Urinary bladder (tissue), 3 donors: ENCODE measurements at regions not wholly inside any gene's neighbourhood (a gene's known extent, or its start where the extent isn't known, plus 50 kb on each side); places are given as distances from the start of the nearest gene placed in this dataset.

Experiments
- DNase-seq: peaks from one replicate; pipeline ENCODE4 v3.0.0-alpha.2; 2015; ENCODE audit errors: extremely low spot score
- H3K27ac ChIP-seq: one replicate; pipeline ENCODE4 v1.5.1; 2013; ENCODE audit warnings: low read depth, mild to moderate bottlenecking, moderate library complexity
- H3K36me3 ChIP-seq: one replicate; pipeline ENCODE4 v1.6.1; 2013; ENCODE audit warnings: mild to moderate bottlenecking, moderate library complexity; ENCODE audit not compliant: insufficient read depth
- H3K4me1 ChIP-seq: one replicate; pipeline ENCODE4 v1.6.1; 2013; ENCODE audit warnings: mild to moderate bottlenecking, moderate library complexity; ENCODE audit not compliant: insufficient read depth
- H3K4me3 ChIP-seq: one replicate; pipeline ENCODE4 v1.5.1; 2013; ENCODE audit warnings: low read depth, low read length
- WGBS: extraction: QIAGEN DNeasy Blood & Tissue Kit; methylation state at CpG from one replicate; pipeline ENCODE4 v1.1.7; 2013; 5-methylcytosine and 5-hydroxymethylcytosine counted together
- donor health status: healthy with polysubstance abuse.
- donor health status: healthy.

DNA sequence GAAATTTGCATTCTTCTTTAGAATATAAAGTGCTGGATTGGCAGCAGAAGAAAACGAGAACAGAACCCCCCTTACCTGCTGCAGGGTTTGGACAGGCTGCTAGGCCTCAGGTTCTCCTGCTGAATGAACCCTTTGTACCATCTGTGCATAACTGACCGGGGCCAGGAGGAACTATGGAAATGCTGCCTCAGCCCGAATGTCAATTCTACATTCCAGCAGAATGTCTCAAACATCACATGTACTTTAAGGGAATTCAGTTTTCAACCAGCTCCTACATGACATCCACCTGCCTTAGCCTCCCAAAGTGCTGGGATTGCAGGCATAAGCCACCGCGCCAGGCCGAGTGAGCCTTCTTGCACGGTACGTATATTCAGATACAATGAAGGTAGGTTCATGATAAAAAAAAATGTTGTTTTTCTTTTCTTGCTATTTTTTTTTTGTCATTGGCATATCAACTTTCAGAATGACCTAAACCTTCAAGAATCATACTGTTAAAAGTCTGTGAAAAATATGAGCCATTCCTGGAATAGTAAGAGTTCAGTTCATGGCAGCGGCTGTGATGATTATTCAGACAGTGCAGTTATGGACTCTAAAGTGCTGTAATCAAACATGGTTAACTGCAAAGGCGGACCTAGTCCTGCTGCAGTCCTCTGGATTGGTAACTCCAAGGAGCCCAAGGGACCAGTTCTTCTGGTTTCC is 84.4 kb upstream of the TNS3 start:
- Histone ChIP-seq H3K36me3 (no peaks in the 10 kb centered on the region), H3K4me1 (no peaks in the 10 kb centered on the region), H3K4me3 (no peak overlapping the region), H3K27ac (no peak overlapping the region)
- no peak for DNase-seq
- WGBS = 96% methylated on average over 10 of the region's 10 CpGs

DNA sequence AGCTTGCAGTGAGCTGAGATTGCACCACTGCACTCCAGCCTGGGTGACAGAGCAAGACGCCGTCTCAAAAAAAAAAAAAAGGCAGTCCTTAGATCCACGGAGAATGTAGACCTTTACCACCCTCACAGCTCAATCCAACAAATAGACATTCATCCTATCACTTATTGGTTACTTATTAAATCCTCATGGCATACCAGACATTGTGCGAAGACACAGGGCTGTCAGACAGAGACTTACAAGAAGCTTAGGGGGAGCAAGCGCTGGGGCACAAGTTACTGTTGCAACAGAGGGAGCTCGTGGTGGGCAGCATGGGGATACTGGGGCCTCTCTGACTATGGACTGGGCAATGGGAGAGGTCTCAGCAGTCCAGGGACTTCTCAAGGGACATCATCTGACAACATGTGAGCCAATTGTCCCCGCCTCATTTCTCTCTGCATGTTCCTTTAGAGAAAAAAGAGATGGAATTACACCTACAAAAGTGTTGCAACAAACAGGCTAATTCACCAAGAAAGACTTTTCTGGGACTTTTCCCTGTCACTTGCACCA is 82.8 kb upstream of the TNS3 start:
- Histone ChIP-seq H3K4me1 (no peaks in the 10 kb centered on the region), H3K4me3 (no peak overlapping the region), H3K27ac (no peak overlapping the region), H3K36me3 (no peaks in the 10 kb centered on the region)
- DNase-seq = no peak
- 85% methylated on average over 7 of the region's 7 CpGs for WGBS

DNA sequence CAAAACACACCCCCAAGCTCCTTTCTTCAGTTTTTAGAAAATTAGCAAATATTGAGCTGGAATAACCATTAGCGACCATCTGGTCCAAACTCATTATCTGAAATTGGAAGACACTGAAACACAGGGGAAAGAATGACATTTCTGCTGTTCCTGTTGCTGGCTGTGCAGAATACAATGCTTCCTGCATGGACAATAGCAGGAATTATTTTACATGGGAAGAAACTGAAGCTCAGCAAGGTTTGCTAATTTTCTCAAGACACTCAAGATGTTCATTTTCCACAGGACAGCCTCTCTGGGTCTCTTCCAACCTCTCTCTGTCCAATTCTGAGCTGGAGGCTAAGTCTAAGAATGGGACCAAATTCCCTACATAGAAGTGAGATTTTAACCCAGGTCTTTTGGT is 81.9 kb upstream of the TNS3 start:
- H3K4me3 ChIP-seq = no peak overlapping the region
- H3K27ac ChIP-seq = no peak overlapping the region
- no peak for DNase-seq
- no peaks in the 10 kb centered on the region for H3K36me3 ChIP-seq
- H3K4me1 ChIP-seq = no peaks in the 10 kb centered on the region
- 86% methylated on average over 1 of the region's 1 CpG for WGBS

DNA sequence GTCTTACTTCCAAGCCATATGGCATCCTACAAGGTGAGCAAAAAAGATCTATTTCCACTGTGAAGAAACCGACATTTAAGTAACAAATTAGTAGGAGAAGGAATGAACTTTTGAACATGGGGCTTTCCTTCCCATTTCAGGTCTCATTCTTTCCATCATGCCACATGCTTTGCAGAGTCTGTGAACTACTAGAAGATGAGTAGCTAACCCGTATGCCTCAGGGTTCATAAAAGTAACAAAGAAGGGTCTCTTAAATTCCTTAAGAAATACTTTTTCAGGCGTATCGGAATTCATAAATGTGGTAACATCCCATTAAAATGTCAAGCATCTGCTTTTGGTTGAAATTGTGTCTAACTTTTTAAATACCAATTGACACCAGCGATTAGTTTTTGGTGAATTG is 81.3 kb upstream of the TNS3 start:
- H3K4me3 ChIP-seq = no peak overlapping the region
- H3K27ac ChIP-seq = no peak overlapping the region
- 94% methylated on average over 5 of the region's 5 CpGs for WGBS
- no peaks in the 10 kb centered on the region for H3K4me1 ChIP-seq
- DNase-seq = no peak
- H3K36me3 ChIP-seq = no peaks in the 10 kb centered on the region

DNA sequence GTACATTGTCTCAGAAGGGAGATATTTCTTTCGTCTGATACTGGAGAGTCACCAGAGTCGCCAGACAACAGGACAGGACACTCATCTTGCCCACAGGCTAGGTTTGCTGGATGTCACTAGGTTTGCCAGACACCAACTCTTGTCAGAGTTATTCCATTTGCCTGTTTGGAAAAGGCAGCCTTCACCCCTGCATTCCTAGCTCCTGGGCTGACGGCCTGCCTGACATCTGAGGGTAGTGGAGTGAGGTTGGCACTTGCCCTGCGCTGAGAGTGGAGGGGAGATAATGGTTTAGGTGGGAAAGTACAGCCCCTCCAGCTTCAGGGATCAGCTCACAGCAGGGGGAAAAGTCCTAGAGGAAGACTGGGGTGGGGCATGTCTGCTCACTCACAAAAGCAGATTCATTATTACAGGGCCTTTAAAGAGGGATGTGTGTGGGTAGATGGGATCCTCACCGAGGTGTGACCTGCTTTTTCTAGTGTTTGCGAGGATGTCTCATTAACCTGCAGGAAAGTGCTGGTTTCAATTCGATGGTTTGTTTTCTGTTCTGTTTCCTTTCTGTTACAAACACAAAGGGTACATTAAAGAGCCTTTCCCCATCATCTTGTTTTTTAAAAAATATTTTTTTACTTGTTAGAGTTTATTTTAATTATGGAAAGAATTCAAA is 79.3 kb upstream of the TNS3 start:
- no peak for DNase-seq
- Histone ChIP-seq H3K4me3 (no peak overlapping the region), H3K4me1 (no peaks in the 10 kb centered on the region)

DNA sequence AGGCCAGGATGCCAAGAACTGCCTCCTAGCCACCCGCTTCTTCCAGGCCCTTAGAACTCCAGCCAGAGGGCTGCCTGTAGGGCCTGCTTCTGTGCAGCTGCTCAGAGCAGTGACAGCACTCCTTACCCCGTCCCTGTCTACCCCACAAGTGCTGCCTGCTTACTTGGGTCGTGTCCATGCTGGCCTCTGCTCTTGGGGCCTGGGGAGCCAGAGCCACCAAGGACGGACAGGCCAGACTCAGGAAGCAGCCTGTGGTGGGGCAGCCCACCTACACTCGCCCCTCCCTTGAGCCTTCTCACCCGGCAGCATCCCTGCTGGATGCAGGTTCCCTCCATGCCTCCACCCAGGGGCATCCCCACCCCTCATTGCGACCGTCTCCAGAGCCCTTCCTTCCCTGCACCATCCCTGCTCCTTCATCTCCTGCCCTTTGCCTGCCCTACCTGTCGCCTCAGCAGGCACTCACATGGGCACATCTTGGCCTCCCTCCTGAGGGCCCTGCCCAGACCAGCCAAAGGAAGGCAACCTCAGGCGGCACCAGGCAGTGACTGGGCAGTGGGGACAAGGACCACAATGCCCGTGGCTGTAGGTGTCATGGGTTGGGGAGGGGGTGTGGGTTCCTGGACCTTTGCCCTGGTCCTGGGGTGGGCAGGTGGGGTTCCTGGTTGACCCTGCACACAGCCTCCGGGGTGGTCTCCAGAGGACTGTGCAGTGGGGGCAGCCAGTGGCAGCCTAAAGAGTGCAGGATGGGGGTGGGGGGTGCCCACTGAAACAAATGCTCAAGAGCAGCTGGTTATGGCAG is 78.0 kb upstream of the TNS3 start:
- H3K27ac ChIP-seq = no peak overlapping the region
- no peak for DNase-seq

More for the DNA sequence above, 79.3 kb upstream of the TNS3 start:
- Histone ChIP-seq H3K27ac (no peak overlapping the region), H3K36me3 (no peaks in the 10 kb centered on the region)
- 84% methylated on average over 7 of the region's 7 CpGs for WGBS

DNA sequence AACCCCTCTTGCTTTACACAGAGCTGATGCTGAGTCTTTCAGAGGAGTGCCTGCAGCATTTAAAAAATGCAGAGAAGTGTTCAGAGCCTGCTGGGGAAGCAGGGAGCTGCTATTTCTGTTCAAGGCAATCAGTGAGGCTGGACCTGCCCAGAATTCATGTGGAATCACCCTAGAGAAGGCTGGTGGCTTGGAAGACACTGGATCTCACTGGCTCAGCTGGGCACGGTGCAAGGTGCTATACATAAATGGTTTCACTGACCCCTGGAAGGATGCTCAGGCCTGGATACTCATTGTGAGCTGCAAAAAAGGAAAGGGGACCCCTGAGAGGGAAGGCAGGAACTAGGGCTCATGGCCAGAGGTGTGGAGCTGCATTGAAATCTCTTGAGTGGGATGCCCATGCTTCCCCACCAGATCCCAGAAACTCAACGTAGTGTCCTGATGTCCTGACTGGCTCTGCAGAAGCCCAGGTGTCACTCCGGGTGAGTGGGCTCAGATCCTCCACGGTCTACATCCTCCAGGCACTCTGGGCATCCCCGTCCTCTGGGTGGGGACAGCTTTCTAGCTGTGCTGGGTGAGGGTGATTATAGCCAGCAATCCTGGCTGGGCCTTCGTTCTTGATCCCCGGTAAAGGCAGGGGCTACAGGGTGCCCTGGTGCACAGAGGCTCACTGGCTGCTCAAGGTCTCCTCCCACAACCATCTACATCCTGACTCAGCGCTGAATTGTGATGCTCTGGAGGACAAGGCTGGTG is 77.2 kb upstream of the TNS3 start:
- Histone ChIP-seq H3K4me1 (no peaks in the 10 kb centered on the region), H3K27ac (no peak overlapping the region), H3K4me3 (no peak overlapping the region), H3K36me3 (no peaks in the 10 kb centered on the region)
- 96% methylated on average over 8 of the region's 8 CpGs for WGBS
- no peak for DNase-seq

More for the DNA sequence above, 78.0 kb upstream of the TNS3 start:
- WGBS = 96% methylated on average over 12 of the region's 12 CpGs
- Histone ChIP-seq H3K4me1 (no peaks in the 10 kb centered on the region), H3K36me3 (no peaks in the 10 kb centered on the region), H3K4me3 (no peak overlapping the region)

DNA sequence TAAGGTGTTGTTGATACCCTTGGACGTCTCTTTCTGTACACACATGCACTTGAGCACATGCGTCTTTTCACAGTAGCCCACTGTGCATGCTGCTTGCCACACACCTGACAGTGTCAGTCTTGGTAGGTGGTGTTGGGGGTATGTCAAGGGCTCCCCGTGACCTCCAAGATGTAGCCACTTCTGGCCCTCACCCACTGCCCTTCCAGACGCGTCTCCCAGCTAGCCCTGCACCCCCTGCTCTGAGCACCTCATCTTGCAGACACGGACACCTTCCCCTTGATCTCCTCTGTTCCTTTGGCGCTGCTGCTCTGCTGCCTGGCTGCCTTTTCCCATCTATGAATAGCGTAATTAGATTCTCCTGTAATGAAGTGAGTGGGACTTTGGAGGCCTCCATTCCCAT is 75.2 kb upstream of the TNS3 start:
- no peak for DNase-seq
- Histone ChIP-seq H3K36me3 (no peaks in the 10 kb centered on the region), H3K4me3 (no peak overlapping the region), H3K27ac (no peak overlapping the region), H3K4me1 (no peaks in the 10 kb centered on the region)
- WGBS = 97% methylated on average over 8 of the region's 8 CpGs

DNA sequence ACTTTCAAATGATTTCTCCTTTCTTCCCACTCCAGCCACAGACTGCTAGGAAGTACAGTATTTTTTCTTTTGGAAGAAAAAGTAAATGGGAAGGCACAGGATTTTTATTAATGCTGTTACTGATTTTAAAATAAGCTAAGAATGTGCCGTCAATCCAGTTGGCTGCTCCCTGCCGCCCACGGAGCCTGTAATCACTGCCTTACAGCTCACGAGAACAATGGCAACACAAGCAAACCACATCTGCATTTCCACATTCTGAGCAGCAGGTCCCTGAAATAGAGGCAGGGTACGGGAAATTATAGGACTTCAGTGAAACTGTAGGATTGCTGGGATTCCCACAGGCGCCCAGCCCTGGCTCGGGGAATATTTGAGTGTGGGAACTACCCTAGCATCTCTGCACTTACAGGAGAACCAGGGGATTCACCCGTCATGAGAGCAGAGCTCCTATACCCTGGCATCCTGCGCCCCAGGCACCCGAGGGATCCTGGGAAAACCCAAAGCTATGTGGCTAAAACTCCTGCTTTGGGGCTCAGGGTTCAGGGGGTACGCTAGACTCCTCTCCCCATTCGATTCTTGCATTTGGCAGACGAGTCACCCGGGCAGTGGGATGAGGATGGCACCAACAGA is 72.9 kb upstream of the TNS3 start:
- H3K4me1 ChIP-seq = no peaks in the 10 kb centered on the region
- no peak overlapping the region for H3K4me3 ChIP-seq
- no peak for DNase-seq
- H3K27ac ChIP-seq = no peak overlapping the region
- WGBS = 84% methylated on average over 14 of the region's 14 CpGs
- H3K36me3 ChIP-seq = no peaks in the 10 kb centered on the region

DNA sequence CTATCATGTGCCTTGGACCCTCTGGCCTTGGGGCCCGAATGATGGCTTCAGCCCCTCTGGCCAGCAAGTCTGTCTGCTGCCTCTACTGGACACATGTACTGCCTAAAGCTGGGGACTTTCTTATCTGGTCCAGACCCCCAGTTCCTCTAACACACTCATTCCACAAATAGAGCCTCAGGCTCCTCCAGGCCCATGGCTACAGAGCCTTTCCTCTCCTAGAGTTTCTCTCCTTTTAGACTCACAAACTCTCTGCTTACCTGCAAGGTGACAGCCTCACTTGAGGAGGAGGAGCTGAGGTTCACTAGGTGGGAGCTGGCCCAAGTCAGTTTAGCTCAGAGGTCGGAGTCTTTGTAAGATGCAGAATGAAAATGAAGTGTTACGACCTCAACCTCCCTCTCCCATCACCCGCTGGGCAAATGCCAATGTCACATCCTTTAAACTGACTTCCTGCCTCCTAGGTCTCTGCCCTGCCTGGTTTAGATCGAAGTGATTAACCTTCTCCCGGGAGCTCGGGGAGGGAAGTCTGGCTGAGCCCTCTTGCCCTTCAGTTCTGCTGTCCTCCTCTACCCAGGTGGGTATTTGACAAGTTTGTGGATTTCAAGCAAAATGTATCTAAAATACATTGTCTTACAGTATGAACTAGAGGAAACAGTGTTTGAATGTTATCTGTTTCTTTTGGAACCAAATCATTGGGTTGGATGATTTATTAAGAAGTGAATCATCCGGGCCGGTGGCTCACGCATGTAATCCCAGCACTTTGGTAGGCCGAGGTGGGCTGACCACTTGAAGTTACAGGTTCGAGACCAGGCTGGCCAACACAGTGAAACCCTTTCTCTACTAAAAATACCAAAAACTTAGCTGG is 71.9 kb upstream of the TNS3 start:
- WGBS = 62% methylated on average over 12 of the region's 12 CpGs
- no peaks in the 10 kb centered on the region for H3K36me3 ChIP-seq
- H3K4me1 ChIP-seq = no peaks in the 10 kb centered on the region
- DNase-seq = no peak
- no peak overlapping the region for H3K4me3 ChIP-seq
- H3K27ac ChIP-seq = no peak overlapping the region

DNA sequence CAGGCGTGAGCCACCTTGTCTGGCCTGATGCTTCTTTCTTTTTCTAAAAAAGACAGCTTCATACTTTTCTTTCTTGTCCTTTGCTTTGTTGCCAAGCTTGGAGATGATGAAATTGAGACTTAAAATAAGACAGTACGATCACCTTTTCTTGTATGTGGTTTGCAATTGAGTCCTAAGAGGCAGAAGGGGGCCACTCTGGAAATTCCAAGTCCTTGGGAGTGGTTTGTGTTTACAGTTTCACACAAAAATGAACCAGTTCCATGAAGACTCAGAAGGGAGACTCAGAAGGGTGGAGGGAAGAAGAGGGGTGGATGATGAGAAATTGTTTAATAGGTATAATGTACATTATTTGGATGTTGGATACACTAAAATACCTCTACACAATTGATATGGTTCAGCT is 70.7 kb upstream of the TNS3 start:
- H3K27ac ChIP-seq = no peak overlapping the region
- no peak overlapping the region for H3K4me3 ChIP-seq
- no peaks in the 10 kb centered on the region for H3K36me3 ChIP-seq
- DNase-seq = no peak
- 95% methylated on average over 2 of the region's 2 CpGs for WGBS
- H3K4me1 ChIP-seq = no peaks in the 10 kb centered on the region
